Hippocampal formation (tissue), 2 donors: ENCODE measurements at regions not wholly inside any gene's neighbourhood (a gene's known extent, or its start where the extent isn't known, plus 50 kb on each side); places are given as distances from the start of the nearest gene placed in this dataset.
"Not testable (repeated sequence)": the region's sequence is repeated elsewhere in the genome, so short reads cannot be mapped to it uniquely, and the experiment has no call there.

Experiments
- DNase-seq, 2 donors: peaks; one replicate each; lab custom pipeline; 2025; lab: John Stamatoyannopoulos, UW

- no peak for DNase-seq
These were observed 55.4 kb downstream of the CTSL start for GRCh38 chr9:87781331-87781730.

- DNase-seq, result no peak
These were observed 57.3 kb downstream of the CTSL start for GRCh38 chr9:87783180-87783579.

GRCh38 chr9:87785315-87785970, 59.5 kb downstream of the CTSL start:
- DNase-seq, result not testable (repeated sequence)

- DNase-seq, result no peak
These were observed 60.5 kb downstream of the CTSL start for GRCh38 chr9:87786423-87786822.

- DNase-seq, result no peak
These were observed 61.0 kb downstream of the CTSL start for GRCh38 chr9:87786876-87787275.

- DNase-seq, result no peak
These were observed 61.8 kb downstream of the CTSL start for GRCh38 chr9:87787735-87788134.

GRCh38 chr9:87792831-87793288, 66.9 kb downstream of the CTSL start:
- DNase-seq, result peak in 1 of 2 donors; percentile 12

GRCh38 chr9:87793292-87793691, 67.4 kb downstream of the CTSL start:
- DNase-seq, result peak in 1 of 2 donors; percentile 14

GRCh38 chr9:87795178-87795577, 69.3 kb downstream of the CTSL start:
- DNase-seq, result no peak

GRCh38 chr9:87796196-87796595, 70.3 kb downstream of the CTSL start:
- no peak for DNase-seq

GRCh38 chr9:87798261-87798833, 72.4 kb downstream of the CTSL start:
- no peak for DNase-seq

- no peak for DNase-seq
These were observed 73.6 kb downstream of the CTSL start for GRCh38 chr9:87799503-87799902.

GRCh38 chr9:87800456-87800855, 74.5 kb downstream of the CTSL start:
- no peak for DNase-seq

GRCh38 chr9:87801013-87801412, 75.1 kb downstream of the CTSL start:
- DNase-seq, result no peak

GRCh38 chr9:87803166-87803565, 77.2 kb downstream of the CTSL start:
- no peak for DNase-seq

GRCh38 chr9:87803623-87804345, 77.9 kb downstream of the CTSL start:
- DNase-seq, result no peak

GRCh38 chr9:87805259-87805658, 77.4 kb upstream of the SPATA31E1 start:
- no peak for DNase-seq

- no peak for DNase-seq
These were observed 72.7 kb upstream of the SPATA31E1 start for GRCh38 chr9:87810008-87810407.

GRCh38 chr9:87810679-87811178, 71.9 kb upstream of the SPATA31E1 start:
- DNase-seq, result no peak

- DNase-seq, result no peak
These were observed 70.1 kb upstream of the SPATA31E1 start for GRCh38 chr9:87812375-87813118.

GRCh38 chr9:87813119-87813463, 69.6 kb upstream of the SPATA31E1 start:
- DNase-seq, result peak in 1 of 2 donors; percentile 11

- peak in 1 of 2 donors; percentile 8 for DNase-seq
These were observed 66.6 kb upstream of the SPATA31E1 start for GRCh38 chr9:87816036-87816435.
